ENCODE measurements at regions not wholly inside any gene's neighbourhood (a gene's known extent, or its start where the extent isn't known, plus 50 kb on each side); places are given as distances from the start of the nearest gene placed in this dataset.

DNA sequence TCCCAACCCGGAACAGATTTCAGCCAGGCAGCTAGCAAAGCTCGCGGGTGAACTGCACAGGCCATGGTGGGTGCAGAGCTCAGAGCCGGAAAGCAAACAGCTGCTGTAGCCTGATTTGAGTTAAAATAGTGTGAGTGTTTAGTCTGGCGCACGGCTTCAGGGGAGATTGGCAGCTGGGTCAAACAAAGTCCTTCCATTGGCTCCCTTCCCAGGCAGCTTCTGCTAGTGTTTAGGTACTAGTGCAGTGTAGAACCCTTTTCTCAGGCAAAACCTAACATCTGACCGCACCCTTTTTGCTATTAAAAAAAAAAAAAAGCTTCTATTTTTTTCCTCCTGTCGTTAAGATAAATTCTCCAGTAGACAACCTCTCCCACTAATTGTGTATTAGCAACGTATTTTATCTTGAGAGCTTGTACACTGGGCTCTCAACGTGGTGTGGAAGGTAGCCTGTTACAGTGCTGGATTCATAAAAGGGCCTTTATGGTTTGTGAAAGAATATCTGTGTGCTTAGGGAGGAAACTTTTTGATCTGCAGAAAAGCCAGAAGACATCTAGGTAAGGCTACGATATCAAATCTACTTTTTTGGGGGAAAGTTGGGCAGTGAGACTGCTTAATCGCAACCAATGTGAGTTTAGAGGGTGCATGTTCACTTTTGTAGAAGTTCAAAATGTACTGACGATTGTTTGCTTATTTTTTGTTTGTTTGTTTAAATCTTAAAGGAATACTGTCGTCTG is 689.6 kb downstream of the USP25 start:
- H3K36me3 ChIP-seq, result no peaks in the 10 kb centered on the region
- no peaks in the 10 kb centered on the region for H3K27me3 ChIP-seq
- peaks cover 14% of the 10 kb centered on the region for H3K4me1 ChIP-seq (ENCODE audit: low read depth)
- TF ChIP-seq CTCF (IDR thresholded peaks at IDR 0.05; ENCODE audit: low read depth, low read length), result no peak
- H3K4me3 ChIP-seq, result no peak overlapping the region
- DNase-seq (ENCODE audit: low read depth in 1 of 2, low spot score in 1 of 2), result peak; percentile 27 to 98
- no peaks in the 10 kb centered on the region for H3K9me3 ChIP-seq (ENCODE audit: low read depth)
- peak overlapping the region; percentile 73 for H3K27ac ChIP-seq

DNA sequence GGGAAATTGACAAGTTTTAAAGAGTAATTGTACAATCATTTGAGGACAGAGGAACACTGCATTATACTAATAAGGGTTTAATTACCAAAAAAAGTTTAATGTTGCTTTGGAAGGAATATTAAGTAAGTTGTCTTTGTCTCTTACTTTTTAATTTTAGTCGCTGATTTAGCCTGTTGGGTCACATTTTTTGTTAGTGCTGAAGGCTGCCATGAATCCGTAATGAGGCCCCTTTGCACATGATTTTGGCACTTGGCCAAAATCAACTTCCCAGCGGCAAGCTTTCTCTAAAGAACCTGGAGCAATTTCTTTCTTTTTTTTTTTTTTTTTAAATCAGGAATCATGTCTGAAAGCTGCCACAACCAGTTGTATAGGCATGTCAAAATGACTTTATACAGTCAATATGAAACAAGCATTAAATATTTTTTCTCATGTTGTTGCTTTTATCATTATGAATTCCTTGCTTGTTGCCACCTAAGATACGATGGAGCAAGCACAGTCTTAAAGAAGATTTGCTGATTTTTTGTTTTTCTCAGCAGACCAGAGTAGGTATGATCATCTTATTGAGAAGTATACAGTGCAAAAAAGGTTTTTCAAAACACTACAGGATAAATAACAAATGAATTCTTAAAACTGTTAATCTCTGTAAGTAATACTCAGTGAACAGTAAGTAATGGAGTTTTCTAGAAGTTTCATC is 690.4 kb downstream of the USP25 start:
- peak; percentile 47 to 89 for DNase-seq (ENCODE audit: low read depth in 1 of 2, low spot score in 1 of 2)
- no peak overlapping the region for H3K4me3 ChIP-seq
- H3K27ac ChIP-seq, result peak overlapping the region; percentile 73

GRCh38 chr21:16421007-16421406 is 691.2 kb downstream of the USP25 start:
- TF ChIP-seq CTCF (IDR thresholded peaks at IDR 0.05; ENCODE audit: low read depth, low read length), result no peak
- peaks cover 14% of the 10 kb centered on the region for H3K4me1 ChIP-seq (ENCODE audit: low read depth)
- no peaks in the 10 kb centered on the region for H3K36me3 ChIP-seq
- no peak for DNase-seq (ENCODE audit: low read depth in 1 of 2, low spot score in 1 of 2)
- no peaks in the 10 kb centered on the region for H3K9me3 ChIP-seq (ENCODE audit: low read depth)
- H3K27ac ChIP-seq, result no peak overlapping the region
- no peak overlapping the region for H3K4me3 ChIP-seq
- H3K27me3 ChIP-seq, result no peaks in the 10 kb centered on the region

More for the DNA sequence above, 690.4 kb downstream of the USP25 start:
- no peaks in the 10 kb centered on the region for H3K36me3 ChIP-seq
- peaks cover 14% of the 10 kb centered on the region for H3K4me1 ChIP-seq (ENCODE audit: low read depth)
- H3K9me3 ChIP-seq (ENCODE audit: low read depth), result no peaks in the 10 kb centered on the region
- H3K27me3 ChIP-seq, result no peaks in the 10 kb centered on the region
- no peak for TF ChIP-seq CTCF (IDR thresholded peaks at IDR 0.05; ENCODE audit: low read depth, low read length)

DNA sequence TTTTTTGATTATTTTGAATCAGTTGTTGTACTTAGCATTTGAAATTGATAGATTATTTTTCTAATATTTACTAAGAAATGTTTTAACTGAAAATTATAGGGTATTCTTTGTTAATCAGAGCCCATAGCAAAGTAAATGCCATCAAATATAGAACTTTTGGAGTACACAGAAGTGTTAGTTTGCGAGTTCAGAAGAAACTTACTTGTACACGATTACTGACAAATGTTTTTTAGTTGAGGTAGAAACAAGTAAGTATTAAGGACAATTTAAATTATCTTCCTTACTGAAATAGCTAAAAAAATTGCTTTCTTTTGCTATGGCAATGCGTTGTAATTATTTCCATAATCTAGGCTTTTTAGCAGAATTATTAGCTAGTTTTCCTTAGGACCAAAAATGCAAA is 692.2 kb downstream of the USP25 start:
- no peaks in the 10 kb centered on the region for H3K27me3 ChIP-seq
- H3K4me3 ChIP-seq, result no peak overlapping the region
- TF ChIP-seq CTCF (IDR thresholded peaks at IDR 0.05; ENCODE audit: low read depth, low read length), result no peak
- no peak for DNase-seq (ENCODE audit: low read depth in 1 of 2, low spot score in 1 of 2)
- no peak overlapping the region for H3K27ac ChIP-seq
- H3K36me3 ChIP-seq, result no peaks in the 10 kb centered on the region
- no peaks in the 10 kb centered on the region for H3K9me3 ChIP-seq (ENCODE audit: low read depth)
- peaks cover 14% of the 10 kb centered on the region for H3K4me1 ChIP-seq (ENCODE audit: low read depth)

DNA sequence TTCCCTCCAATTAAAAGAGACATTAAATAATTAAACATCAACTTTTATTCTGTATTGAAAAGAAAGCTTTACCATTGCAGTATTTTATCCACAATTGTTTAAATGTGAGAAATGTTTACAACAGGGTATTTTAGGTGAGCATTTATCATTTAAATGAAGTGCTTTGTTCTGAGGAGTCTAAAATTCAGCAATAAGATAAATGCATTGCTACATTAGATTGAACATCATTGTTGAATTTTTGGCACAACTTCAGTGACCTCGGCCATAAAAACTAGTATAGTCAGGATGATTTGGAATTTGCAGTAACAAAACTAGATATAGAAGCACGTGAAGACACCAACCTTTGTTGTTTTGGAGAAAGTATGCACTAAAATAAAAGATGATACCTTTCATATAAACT is 692.9 kb downstream of the USP25 start:
- Histone ChIP-seq H3K27ac (no peak overlapping the region), H3K36me3 (no peaks in the 10 kb centered on the region), H3K9me3 (ENCODE audit: low read depth) (no peaks in the 10 kb centered on the region), H3K4me1 (ENCODE audit: low read depth) (peaks cover 14% of the 10 kb centered on the region), H3K27me3 (no peaks in the 10 kb centered on the region), H3K4me3 (no peak overlapping the region)
- DNase-seq (ENCODE audit: low read depth in 1 of 2, low spot score in 1 of 2), result peak in 1 of 2 donors; percentile 56
- TF ChIP-seq CTCF (IDR thresholded peaks at IDR 0.05; ENCODE audit: low read depth, low read length), result no peak
